ENCODE measurements at regions not wholly inside any gene's neighbourhood (a gene's known extent, or its start where the extent isn't known, plus 50 kb on each side); places are given as distances from the start of the nearest gene placed in this dataset.

- DNase-seq, result no peak
Observed at GRCh38 chr18:29123706-29124530, 947.0 kb upstream of the CDH2 start.

- DNase-seq, result no peak
Observed at GRCh38 chr18:29104671-29105070, 927.7 kb upstream of the CDH2 start.

GRCh38 chr18:29104227-29104626, 927.3 kb upstream of the CDH2 start:
- DNase-seq, result no peak

- no peak for DNase-seq
Observed at GRCh38 chr18:29096079-29096770, 919.3 kb upstream of the CDH2 start.

- no peak for DNase-seq
Observed at GRCh38 chr18:29087616-29088246, 910.8 kb upstream of the CDH2 start.

GRCh38 chr18:29084120-29084519, 907.2 kb upstream of the CDH2 start:
- DNase-seq, result no peak

GRCh38 chr18:29083545-29083944, 906.6 kb upstream of the CDH2 start:
- no peak for DNase-seq

- DNase-seq, result no peak
Observed at GRCh38 chr18:29080946-29081345, 904.0 kb upstream of the CDH2 start.

GRCh38 chr18:29078273-29078672, 901.3 kb upstream of the CDH2 start:
- DNase-seq, result no peak

- DNase-seq, result no peak
Observed at GRCh38 chr18:29077344-29077743, 900.4 kb upstream of the CDH2 start.

- DNase-seq, result no peak
Observed at GRCh38 chr18:29076645-29077044, 899.7 kb upstream of the CDH2 start.

- no peak for DNase-seq
Observed at GRCh38 chr18:29074147-29074546, 897.2 kb upstream of the CDH2 start.

GRCh38 chr18:29071869-29072268, 894.9 kb upstream of the CDH2 start:
- no peak for DNase-seq

- no peak for DNase-seq
Observed at GRCh38 chr18:29063346-29063745, 886.4 kb upstream of the CDH2 start.

- no peak for DNase-seq
Observed at GRCh38 chr18:29062921-29063320, 886.0 kb upstream of the CDH2 start.

- no peak for DNase-seq
Observed at GRCh38 chr18:29060349-29060748, 883.4 kb upstream of the CDH2 start.

- no peak for DNase-seq
Observed at GRCh38 chr18:29057703-29058102, 880.8 kb upstream of the CDH2 start.

GRCh38 chr18:29056800-29057199, 879.9 kb upstream of the CDH2 start:
- DNase-seq, result no peak

GRCh38 chr18:29041976-29042375, 865.0 kb upstream of the CDH2 start:
- DNase-seq, result no peak

- DNase-seq, result no peak
Observed at GRCh38 chr18:29034113-29034856, 857.4 kb upstream of the CDH2 start.

- DNase-seq, result no peak
Observed at GRCh38 chr18:29028560-29028959, 851.6 kb upstream of the CDH2 start.

- no peak for DNase-seq
Observed at GRCh38 chr18:29018976-29019375, 842.0 kb upstream of the CDH2 start.

- no peak for DNase-seq
Observed at GRCh38 chr18:29012883-29013465, 836.0 kb upstream of the CDH2 start.
